ENCODE measurements at regions not wholly inside any gene's neighbourhood (a gene's known extent, or its start where the extent isn't known, plus 50 kb on each side); places are given as distances from the start of the nearest gene placed in this dataset.

- H3K4me2 ChIP-seq: no peak overlapping the region
- TF ChIP-seq CTCF (IDR thresholded peaks at IDR 0.05; ENCODE audit: poor library complexity) (no peak), EZH2phosphoT487 (IDR thresholded peaks at IDR 0.05; ENCODE audit: low read depth, severe bottlenecking, unreplicated experiment) (no peak)
- H3K9me3 ChIP-seq (ENCODE audit: low read depth): no peaks in the 10 kb centered on the region
- DNase-seq (ENCODE audit: low spot score): no peak
- WGBS (ENCODE audit: low lambda C conversion rate, missing lambda C conversion rate): 68% methylated on average over 2 of the region's 2 CpGs
- no peaks in the 10 kb centered on the region for H3K27me3 ChIP-seq
- H3K27ac ChIP-seq: no peak overlapping the region
- no peaks in the 10 kb centered on the region for H3K9me2 ChIP-seq (replicated peaks; ENCODE audit: insufficient read depth)
- H3K4me1 ChIP-seq (ENCODE audit: insufficient read depth): no peaks in the 10 kb centered on the region
- H4K20me1 ChIP-seq (ENCODE audit: insufficient read depth, poor library complexity, severe bottlenecking): no peaks in the 10 kb centered on the region
- H2AFZ ChIP-seq: no peak overlapping the region
- H3K36me3 ChIP-seq (replicated peaks; ENCODE audit: insufficient read depth, low read depth): no peaks in the 10 kb centered on the region
- no peaks in the 10 kb centered on the region for H3K79me2 ChIP-seq
- H3K4me3 ChIP-seq: no peak overlapping the region
Observed at GRCh38 chr9:86771420-86771819, 175.9 kb downstream of the GAS1 start.

GRCh38 chr9:86768709-86769108 is 178.6 kb downstream of the GAS1 start:
- H4K20me1 ChIP-seq (ENCODE audit: insufficient read depth, poor library complexity, severe bottlenecking): no peaks in the 10 kb centered on the region
- WGBS (ENCODE audit: low lambda C conversion rate, missing lambda C conversion rate): 87% methylated on average over 2 of the region's 2 CpGs
- no peaks in the 10 kb centered on the region for H3K79me2 ChIP-seq
- H2AFZ ChIP-seq: no peak overlapping the region
- no peak overlapping the region for H3K4me3 ChIP-seq
- H3K9me2 ChIP-seq (replicated peaks; ENCODE audit: insufficient read depth): no peaks in the 10 kb centered on the region
- TF ChIP-seq CTCF (IDR thresholded peaks at IDR 0.05; ENCODE audit: poor library complexity): no peak
- H3K4me2 ChIP-seq: no peak overlapping the region
- H3K4me1 ChIP-seq (ENCODE audit: insufficient read depth): no peaks in the 10 kb centered on the region
- no peaks in the 10 kb centered on the region for H3K36me3 ChIP-seq (replicated peaks; ENCODE audit: insufficient read depth, low read depth)
- no peak for DNase-seq (ENCODE audit: low spot score)
- no peaks in the 10 kb centered on the region for H3K9me3 ChIP-seq (ENCODE audit: low read depth)
- no peak overlapping the region for H3K27ac ChIP-seq
- H3K27me3 ChIP-seq: no peaks in the 10 kb centered on the region

GRCh38 chr9:86768020-86768419 is 179.3 kb downstream of the GAS1 start:
- Histone ChIP-seq H3K4me3 (no peak overlapping the region), H3K36me3 (replicated peaks; ENCODE audit: insufficient read depth, low read depth) (no peaks in the 10 kb centered on the region), H3K4me1 (ENCODE audit: insufficient read depth) (no peaks in the 10 kb centered on the region), H2AFZ (no peak overlapping the region), H3K4me2 (no peak overlapping the region), H3K9me3 (ENCODE audit: low read depth) (no peaks in the 10 kb centered on the region), H3K9me2 (replicated peaks; ENCODE audit: insufficient read depth) (no peaks in the 10 kb centered on the region), H4K20me1 (ENCODE audit: insufficient read depth, poor library complexity, severe bottlenecking) (no peaks in the 10 kb centered on the region), H3K79me2 (no peaks in the 10 kb centered on the region), H3K27me3 (no peaks in the 10 kb centered on the region), H3K27ac (no peak overlapping the region)
- TF ChIP-seq CTCF (IDR thresholded peaks at IDR 0.05; ENCODE audit: poor library complexity) (no peak), EZH2 (IDR thresholded peaks at IDR 0.05; ENCODE audit: borderline replicate concordance) (no peak), EZH2phosphoT487 (IDR thresholded peaks at IDR 0.05; ENCODE audit: low read depth, severe bottlenecking, unreplicated experiment) (no peak)
- 91% methylated on average over 2 of the region's 2 CpGs for WGBS (ENCODE audit: low lambda C conversion rate, missing lambda C conversion rate)
- no peak for DNase-seq (ENCODE audit: low spot score)

- Histone ChIP-seq H3K9me2 (replicated peaks; ENCODE audit: insufficient read depth) (no peaks in the 10 kb centered on the region), H3K4me1 (ENCODE audit: insufficient read depth) (no peaks in the 10 kb centered on the region), H3K79me2 (no peaks in the 10 kb centered on the region), H3K9me3 (ENCODE audit: low read depth) (no peaks in the 10 kb centered on the region), H3K36me3 (replicated peaks; ENCODE audit: insufficient read depth, low read depth) (no peaks in the 10 kb centered on the region), H3K4me3 (no peak overlapping the region), H2AFZ (no peak overlapping the region), H3K4me2 (no peak overlapping the region), H4K20me1 (ENCODE audit: insufficient read depth, poor library complexity, severe bottlenecking) (no peaks in the 10 kb centered on the region), H3K27me3 (no peaks in the 10 kb centered on the region), H3K27ac (no peak overlapping the region)
- DNase-seq (ENCODE audit: low spot score): no peak
- TF ChIP-seq CTCF (IDR thresholded peaks at IDR 0.05; ENCODE audit: poor library complexity): no peak
- TF ChIP-seq EZH2 (IDR thresholded peaks at IDR 0.05; ENCODE audit: borderline replicate concordance): no peak
- TF ChIP-seq EZH2phosphoT487 (IDR thresholded peaks at IDR 0.05; ENCODE audit: low read depth, severe bottlenecking, unreplicated experiment): no peak
- 63% methylated on average over 4 of the region's 4 CpGs for WGBS (ENCODE audit: low lambda C conversion rate, missing lambda C conversion rate)
Observed at GRCh38 chr9:86767373-86767772, 179.9 kb downstream of the GAS1 start.

Data from hepatocyte (in vitro differentiated cells).